ENCODE measurements at regions not wholly inside any gene's neighbourhood (a gene's known extent, or its start where the extent isn't known, plus 50 kb on each side); places are given as distances from the start of the nearest gene placed in this dataset.
"Not testable (repeated sequence)": the region's sequence is repeated elsewhere in the genome, so short reads cannot be mapped to it uniquely, and the experiment has no call there.

DNA sequence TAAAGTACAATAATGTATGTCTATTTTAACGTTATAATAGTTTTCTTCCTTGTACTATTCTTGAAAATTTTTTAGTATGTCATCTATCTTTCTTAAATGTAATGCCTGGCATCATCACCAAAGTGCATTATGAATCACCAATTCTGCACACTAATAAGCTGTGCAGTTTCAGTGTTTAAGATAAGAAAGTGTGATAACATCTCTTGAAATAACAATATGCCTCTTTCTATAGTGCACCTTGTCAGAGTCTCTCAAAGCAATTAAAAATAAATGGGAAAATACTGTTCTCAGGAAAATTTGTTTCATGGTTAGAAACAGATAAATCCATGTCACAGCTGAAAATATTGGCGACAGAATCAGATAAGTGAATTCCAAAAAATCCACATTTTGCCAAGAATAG, 457.4 kb upstream of the PCDH10 start:
- intact Hi-C loops (cut with DNase I) = no loop called here
- DNase-seq (no peak), ATAC-seq (no peak)
- Histone ChIP-seq H3K9me3 (peaks cover 0 to 6% (median 0%) of the 10 kb centered on the region in 4 donors), H3K27ac (no peak overlapping the region), H3K4me3 (no peak overlapping the region), H3K27me3 (no peaks in the 10 kb centered on the region), H3K4me1 (no peaks in the 10 kb centered on the region), H3K36me3 (no peaks in the 10 kb centered on the region)
- 26% methylated on average over 2 of the region's 2 CpGs for WGBS (ENCODE audit: insufficient coverage, low coverage, low lambda C conversion rate, missing lambda C conversion rate)
- TF ChIP-seq CTCF (IDR thresholded peaks at IDR 0.05) (no peak), POLR2A (IDR thresholded peaks at IDR 0.05) (no peak)

GRCh38 chr4:132694775-132695174, 454.3 kb upstream of the PCDH10 start:
- TF ChIP-seq POLR2A (IDR thresholded peaks at IDR 0.05) (no peak), CTCF (IDR thresholded peaks at IDR 0.05) (no peak)
- intact Hi-C loops (cut with DNase I) = no loop called here
- no peak overlapping the region for H3K4me3 ChIP-seq

DNA sequence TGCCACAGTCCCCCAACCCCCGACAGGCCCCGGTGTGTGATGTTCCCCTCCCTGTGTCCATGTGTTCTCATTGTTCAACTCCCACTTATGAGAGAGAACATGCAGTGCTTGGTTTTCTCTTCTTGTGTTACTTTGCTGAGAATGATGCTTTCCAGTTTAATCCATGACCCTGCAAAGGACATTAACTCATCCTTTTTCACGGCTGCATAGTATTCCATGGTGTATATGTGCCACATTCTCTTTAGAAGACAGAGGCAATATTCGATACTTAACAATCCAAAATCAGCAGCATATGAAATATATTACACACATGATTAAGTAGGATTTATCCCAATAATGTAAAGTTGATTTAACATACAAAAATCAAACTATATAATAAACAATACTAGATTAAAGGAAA, 451.6 kb upstream of the PCDH10 start:
- intact Hi-C loops (cut with DNase I); ATAC-seq; H3K9me3 ChIP-seq; H3K4me3 ChIP-seq; H3K27ac ChIP-seq; H3K36me3 ChIP-seq; H3K27me3 ChIP-seq; H3K4me1 ChIP-seq; DNase-seq: not testable (repeated sequence)
- 47% methylated on average over 4 of the region's 4 CpGs for WGBS (ENCODE audit: insufficient coverage, low coverage, low lambda C conversion rate, missing lambda C conversion rate)

More at GRCh38 chr4:132694775-132695174, 454.3 kb upstream of the PCDH10 start:
- H3K27ac ChIP-seq = no peak overlapping the region
- H3K9me3 ChIP-seq = peaks cover 0 to 6% (median 0%) of the 10 kb centered on the region in 4 donors
- H3K27me3 ChIP-seq = no peaks in the 10 kb centered on the region
- no peaks in the 10 kb centered on the region for H3K4me1 ChIP-seq
- no peak for DNase-seq
- no peaks in the 10 kb centered on the region for H3K36me3 ChIP-seq
- ATAC-seq = no peak

- Histone ChIP-seq H3K36me3 (no peaks in the 10 kb centered on the region), H3K4me1 (no peaks in the 10 kb centered on the region), H3K4me3 (no peak overlapping the region), H3K27ac (no peak overlapping the region), H3K27me3 (no peaks in the 10 kb centered on the region), H3K9me3 (no peaks in the 10 kb centered on the region)
- TF ChIP-seq POLR2A (IDR thresholded peaks at IDR 0.05) = no peak
- no peak for TF ChIP-seq CTCF (IDR thresholded peaks at IDR 0.05)
- intact Hi-C loops (cut with DNase I) = no loop called here
- no peak for ATAC-seq
- DNase-seq = no peak
- WGBS (ENCODE audit: insufficient coverage, low coverage, low lambda C conversion rate, missing lambda C conversion rate) = 47% methylated on average over 2 of the region's 2 CpGs
Observed at GRCh38 chr4:132707955-132708354, 441.1 kb upstream of the PCDH10 start.

- Histone ChIP-seq H3K4me1 (no peaks in the 10 kb centered on the region), H3K27me3 (no peaks in the 10 kb centered on the region)
Observed at GRCh38 chr4:132709056-132709455, 440.0 kb upstream of the PCDH10 start.

More at GRCh38 chr4:132709056-132709455, 440.0 kb upstream of the PCDH10 start:
- H3K9me3 ChIP-seq = no peaks in the 10 kb centered on the region
- no peak for TF ChIP-seq CTCF (IDR thresholded peaks at IDR 0.05)
- no peak for TF ChIP-seq POLR2A (IDR thresholded peaks at IDR 0.05)
- ATAC-seq (no peak), DNase-seq (no peak)
- WGBS (ENCODE audit: insufficient coverage, low coverage, low lambda C conversion rate, missing lambda C conversion rate) = 20% methylated on average over 1 of the region's 1 CpG
- H3K36me3 ChIP-seq = no peaks in the 10 kb centered on the region
- intact Hi-C loops (cut with DNase I) = no loop called here
- no peak overlapping the region for H3K27ac ChIP-seq
- no peak overlapping the region for H3K4me3 ChIP-seq

Measured in right lobe of liver (tissue), 6 donors.